ENCODE measurements at regions not wholly inside any gene's neighbourhood (a gene's known extent, or its start where the extent isn't known, plus 50 kb on each side); places are given as distances from the start of the nearest gene placed in this dataset.

DNA sequence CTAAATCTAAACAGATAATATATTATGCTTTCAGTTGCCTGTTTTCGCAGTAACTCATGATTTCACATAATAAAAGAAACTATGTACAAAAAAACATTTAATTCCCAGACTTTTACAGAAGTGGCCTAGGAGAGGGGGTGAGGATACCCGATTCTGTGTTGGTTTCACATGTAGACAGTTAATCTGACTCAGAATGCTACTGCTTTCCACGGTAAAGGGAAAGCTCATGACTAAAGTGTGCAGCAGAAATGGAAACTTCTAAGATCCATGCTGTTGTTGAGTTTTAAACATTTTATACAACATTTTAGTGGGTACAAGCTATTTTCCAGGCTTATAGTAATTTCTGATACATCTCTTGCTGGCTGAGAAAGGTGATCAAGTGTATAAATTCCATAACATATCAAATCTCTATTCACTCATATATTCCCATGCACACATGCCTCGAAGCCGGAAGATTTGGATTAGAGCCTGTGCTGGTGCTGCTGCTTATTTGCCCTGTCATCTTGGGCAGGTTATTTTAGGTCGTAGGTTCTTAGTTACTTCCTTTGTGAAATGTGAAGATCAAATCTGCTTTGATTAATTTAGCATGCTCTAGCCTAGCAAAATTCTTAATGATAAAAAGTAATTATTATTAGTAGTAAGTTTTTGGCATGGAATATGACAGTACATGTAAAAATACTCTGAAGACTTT, 896.7 kb upstream of the MAP3K7 start:
- Histone ChIP-seq H3K4me2 (no peak overlapping the region), H3K36me3 (no peaks in the 10 kb centered on the region), H4K20me1 (no peaks in the 10 kb centered on the region), H3K9ac (no peak overlapping the region), H3K27me3 (no peaks in the 10 kb centered on the region), H3K9me3 (replicated peaks in 1 of 11) (no peaks in the 10 kb centered on the region), H3K27ac (no peak overlapping the region), H3K4me3 (no peak overlapping the region), H3K4me1 (peaks cover 0 to 14% (median 0%) of the 10 kb centered on the region in 10 experiments; a peak in 8 of 20 replicates)
- no peak for TF ChIP-seq Cebpa-rat (IDR thresholded peaks at IDR 0.05)

DNA sequence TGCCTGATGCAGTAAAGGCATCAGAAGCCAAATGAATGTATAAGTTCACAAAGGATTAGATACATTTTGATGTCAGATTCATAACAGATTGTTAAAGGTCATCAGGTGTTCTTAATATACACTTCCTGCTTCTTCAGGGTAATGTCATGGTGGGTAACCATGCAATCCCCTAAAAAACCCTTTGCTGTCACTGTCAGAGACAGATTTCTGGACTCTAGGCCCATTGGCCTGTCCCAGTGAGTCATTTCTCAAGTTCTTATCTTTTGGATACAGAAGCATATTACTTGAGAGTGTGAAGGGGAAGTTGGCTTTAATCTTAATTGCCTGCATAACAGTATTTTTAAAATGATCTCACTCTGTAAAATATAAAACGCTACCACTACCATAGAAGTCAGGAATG, 895.6 kb upstream of the MAP3K7 start:
- H3K4me2 ChIP-seq, result no peak overlapping the region
- H3K27ac ChIP-seq, result no peak overlapping the region

DNA sequence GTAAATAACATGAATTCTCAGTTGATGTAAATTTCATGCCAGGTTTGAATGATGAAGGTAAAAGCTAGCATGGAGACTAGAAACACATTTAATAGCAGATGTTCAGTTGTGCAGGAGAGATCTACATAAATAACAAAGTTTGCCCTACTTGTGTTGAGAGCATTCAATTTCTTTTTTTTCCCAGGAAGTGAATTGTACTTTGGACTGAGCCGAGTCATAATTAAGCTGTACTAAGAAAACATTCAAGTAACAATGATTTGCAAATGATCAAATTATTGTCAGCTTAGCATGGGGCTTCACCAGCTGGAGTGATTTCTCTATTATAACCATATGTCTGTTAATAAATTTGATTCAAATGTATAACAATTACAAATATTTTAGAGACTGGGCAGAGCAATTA, 893.5 kb upstream of the MAP3K7 start:
- Histone ChIP-seq H3K4me3 (no peak overlapping the region), H3K4me1 (no peaks in the 10 kb centered on the region), H3K27ac (no peak overlapping the region), H3K9me3 (replicated peaks in 1 of 11) (no peaks in the 10 kb centered on the region), H4K20me1 (no peaks in the 10 kb centered on the region), H3K36me3 (no peaks in the 10 kb centered on the region), H3K4me2 (no peak overlapping the region), H3K27me3 (no peaks in the 10 kb centered on the region), H3K9ac (no peak overlapping the region)
- no peak for TF ChIP-seq Cebpa-rat (IDR thresholded peaks at IDR 0.05)

More for the DNA sequence above, 895.6 kb upstream of the MAP3K7 start:
- Histone ChIP-seq H3K36me3 (no peaks in the 10 kb centered on the region), H3K4me3 (no peak overlapping the region), H3K4me1 (peaks cover 0 to 4% (median 0%) of the 10 kb centered on the region in 10 experiments; a peak in 5 of 20 replicates), H4K20me1 (no peaks in the 10 kb centered on the region), H3K9me3 (replicated peaks in 1 of 11) (no peaks in the 10 kb centered on the region), H3K27me3 (no peaks in the 10 kb centered on the region), H3K9ac (no peak overlapping the region)
- TF ChIP-seq Cebpa-rat (IDR thresholded peaks at IDR 0.05), result no peak

DNA sequence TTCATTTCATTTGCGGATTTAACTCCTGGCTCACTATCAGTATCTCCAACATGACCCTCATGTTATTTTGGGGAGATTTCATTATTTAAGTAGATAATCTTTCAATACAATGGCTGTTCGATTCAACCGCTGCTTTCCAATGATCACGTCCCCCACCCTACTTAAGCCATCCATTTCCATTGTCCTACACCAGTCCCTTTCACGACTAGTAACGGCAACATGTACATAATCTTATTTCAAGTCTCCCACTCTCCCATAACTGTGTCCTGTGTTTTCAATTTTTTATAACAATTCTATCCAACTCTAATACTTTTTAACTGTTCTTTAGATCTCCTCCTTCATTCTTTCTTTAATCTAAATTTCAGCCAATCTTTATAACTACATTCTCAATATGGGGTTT, 890.8 kb upstream of the MAP3K7 start:
- no peak overlapping the region for H3K4me3 ChIP-seq
- no peaks in the 10 kb centered on the region for H3K4me1 ChIP-seq
- H3K27ac ChIP-seq, result no peak overlapping the region
- H4K20me1 ChIP-seq, result no peaks in the 10 kb centered on the region
- no peaks in the 10 kb centered on the region for H3K27me3 ChIP-seq
- no peak overlapping the region for H3K9ac ChIP-seq
- no peak overlapping the region for H3K4me2 ChIP-seq
- no peaks in the 10 kb centered on the region for H3K9me3 ChIP-seq (replicated peaks in 1 of 11)
- no peaks in the 10 kb centered on the region for H3K36me3 ChIP-seq
- TF ChIP-seq Cebpa-rat (IDR thresholded peaks at IDR 0.05), result no peak

DNA sequence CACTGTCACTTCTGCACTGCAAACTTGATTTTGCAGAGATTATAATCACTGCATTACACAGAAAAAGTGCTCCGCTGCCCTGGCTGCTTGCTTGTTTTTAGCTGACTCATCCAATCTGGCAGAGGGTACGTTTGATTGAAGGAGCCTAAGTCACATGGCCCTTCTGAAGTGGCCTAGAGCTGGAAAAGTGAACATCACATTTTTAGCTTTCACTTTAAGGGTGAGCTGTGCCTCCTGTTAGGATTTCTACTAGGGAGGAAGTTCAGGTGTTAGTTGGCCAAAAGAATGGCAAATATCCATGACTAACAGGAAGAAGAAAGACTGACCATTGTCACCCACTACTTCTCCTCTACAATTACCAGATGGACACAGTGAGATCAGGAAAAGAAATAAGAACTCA, 889.1 kb upstream of the MAP3K7 start:
- H3K27ac ChIP-seq, result no peak overlapping the region
- H3K36me3 ChIP-seq, result no peaks in the 10 kb centered on the region
- no peaks in the 10 kb centered on the region for H3K4me1 ChIP-seq
- H3K4me3 ChIP-seq, result no peak overlapping the region
- TF ChIP-seq Cebpa-rat (IDR thresholded peaks at IDR 0.05), result no peak
- H3K4me2 ChIP-seq, result no peak overlapping the region
- H3K9ac ChIP-seq, result no peak overlapping the region
- no peaks in the 10 kb centered on the region for H3K27me3 ChIP-seq
- H3K9me3 ChIP-seq (replicated peaks in 1 of 11), result no peaks in the 10 kb centered on the region
- H4K20me1 ChIP-seq, result no peaks in the 10 kb centered on the region

DNA sequence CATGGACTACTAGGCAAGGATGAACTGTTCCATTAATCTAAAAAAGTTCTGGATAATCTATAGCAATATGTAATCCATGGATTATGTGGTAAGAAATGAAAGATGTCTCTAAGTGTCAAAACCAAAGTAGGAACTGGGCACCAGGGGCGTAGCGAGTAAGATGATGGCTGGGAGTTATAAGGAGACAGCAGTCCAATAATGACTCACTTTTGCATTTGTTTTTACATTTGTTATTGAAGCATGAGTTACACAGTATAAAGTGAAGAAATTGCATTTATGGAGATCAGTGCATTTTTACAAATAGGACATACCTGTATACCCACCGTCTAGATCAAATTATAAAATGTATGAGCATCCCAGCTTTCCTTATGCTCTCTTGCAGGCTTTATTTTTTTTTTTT, 878.5 kb upstream of the MAP3K7 start:
- TF ChIP-seq Cebpa-rat (IDR thresholded peaks at IDR 0.05), result no peak
- Histone ChIP-seq H3K9me3 (replicated peaks in 1 of 11) (no peaks in the 10 kb centered on the region), H3K4me2 (no peak overlapping the region), H3K36me3 (no peaks in the 10 kb centered on the region), H3K27me3 (no peaks in the 10 kb centered on the region), H4K20me1 (no peaks in the 10 kb centered on the region), H3K4me1 (no peaks in the 10 kb centered on the region), H3K4me3 (no peak overlapping the region), H3K9ac (no peak overlapping the region), H3K27ac (no peak overlapping the region)

DNA sequence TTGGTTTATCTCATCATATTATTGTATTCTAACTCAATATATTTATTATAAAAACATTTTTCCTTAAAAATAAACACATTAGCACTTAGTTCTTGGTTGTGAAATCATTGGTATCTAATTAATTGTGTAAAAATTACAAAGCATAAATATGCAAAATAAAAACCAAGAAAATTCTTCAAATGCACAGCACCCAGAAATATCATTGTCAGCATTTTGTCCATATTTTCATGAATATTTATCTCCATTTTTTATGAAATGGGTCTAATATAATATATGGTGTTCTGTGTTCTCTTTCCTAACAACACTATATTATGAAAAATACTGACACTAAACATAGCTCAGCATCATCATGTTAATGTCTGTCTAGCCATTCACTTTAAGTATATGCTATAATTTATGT, 877.8 kb upstream of the MAP3K7 start:
- Histone ChIP-seq H3K4me3 (no peak overlapping the region), H3K4me1 (no peaks in the 10 kb centered on the region), H3K27me3 (no peaks in the 10 kb centered on the region), H3K4me2 (no peak overlapping the region), H3K9ac (no peak overlapping the region), H3K9me3 (replicated peaks in 1 of 11) (no peaks in the 10 kb centered on the region), H3K36me3 (no peaks in the 10 kb centered on the region), H3K27ac (no peak overlapping the region), H4K20me1 (no peaks in the 10 kb centered on the region)
- no peak for TF ChIP-seq Cebpa-rat (IDR thresholded peaks at IDR 0.05)

DNA sequence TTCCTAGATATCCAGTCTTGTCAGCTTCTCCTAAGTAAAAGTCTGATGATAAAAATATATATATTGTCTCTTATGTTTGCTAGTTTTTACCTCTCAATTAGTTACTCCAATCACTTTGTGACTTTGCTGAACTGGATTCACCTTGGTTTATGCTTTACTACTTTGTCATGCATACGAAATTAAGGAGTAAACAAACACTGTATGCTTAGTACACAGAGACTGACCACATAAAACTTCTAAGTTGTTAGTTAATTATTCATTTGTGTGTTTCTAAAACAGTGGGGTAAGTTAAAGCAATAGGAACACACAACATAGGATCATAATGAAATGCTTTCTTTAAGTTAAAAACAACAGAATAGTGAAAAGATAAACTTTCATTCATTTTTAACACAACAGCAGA, 877.3 kb upstream of the MAP3K7 start:
- Histone ChIP-seq H4K20me1 (no peaks in the 10 kb centered on the region), H3K9ac (no peak overlapping the region), H3K4me1 (no peaks in the 10 kb centered on the region), H3K36me3 (no peaks in the 10 kb centered on the region), H3K27me3 (no peaks in the 10 kb centered on the region), H3K4me3 (no peak overlapping the region), H3K27ac (no peak overlapping the region), H3K9me3 (replicated peaks in 1 of 11) (no peaks in the 10 kb centered on the region), H3K4me2 (no peak overlapping the region)
- TF ChIP-seq Cebpa-rat (IDR thresholded peaks at IDR 0.05), result no peak

DNA sequence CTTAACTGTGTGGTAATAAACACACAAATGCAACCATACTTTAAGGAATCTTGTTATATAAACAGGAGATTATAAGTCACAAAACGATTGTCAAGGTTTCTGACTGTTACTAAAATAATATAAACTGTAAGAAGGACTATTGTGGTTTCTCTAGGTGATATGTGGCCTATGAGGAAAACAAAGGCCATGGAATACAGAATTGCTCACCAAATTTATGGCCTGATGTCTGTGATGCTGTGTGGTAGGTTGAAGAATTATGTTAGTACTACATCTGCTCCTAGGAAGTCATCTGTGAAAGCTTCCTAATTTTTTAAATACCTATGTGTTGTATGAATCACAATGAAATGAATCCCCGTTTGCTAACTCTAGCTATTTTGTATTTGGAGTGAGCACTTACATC, 875.4 kb upstream of the MAP3K7 start:
- Histone ChIP-seq H3K9ac (no peak overlapping the region), H3K36me3 (no peaks in the 10 kb centered on the region), H3K27ac (no peak overlapping the region), H3K27me3 (no peaks in the 10 kb centered on the region), H3K4me1 (no peaks in the 10 kb centered on the region), H3K4me2 (no peak overlapping the region), H4K20me1 (no peaks in the 10 kb centered on the region), H3K4me3 (no peak overlapping the region), H3K9me3 (replicated peaks in 1 of 11) (no peaks in the 10 kb centered on the region)
- TF ChIP-seq Cebpa-rat (IDR thresholded peaks at IDR 0.05), result no peak

DNA sequence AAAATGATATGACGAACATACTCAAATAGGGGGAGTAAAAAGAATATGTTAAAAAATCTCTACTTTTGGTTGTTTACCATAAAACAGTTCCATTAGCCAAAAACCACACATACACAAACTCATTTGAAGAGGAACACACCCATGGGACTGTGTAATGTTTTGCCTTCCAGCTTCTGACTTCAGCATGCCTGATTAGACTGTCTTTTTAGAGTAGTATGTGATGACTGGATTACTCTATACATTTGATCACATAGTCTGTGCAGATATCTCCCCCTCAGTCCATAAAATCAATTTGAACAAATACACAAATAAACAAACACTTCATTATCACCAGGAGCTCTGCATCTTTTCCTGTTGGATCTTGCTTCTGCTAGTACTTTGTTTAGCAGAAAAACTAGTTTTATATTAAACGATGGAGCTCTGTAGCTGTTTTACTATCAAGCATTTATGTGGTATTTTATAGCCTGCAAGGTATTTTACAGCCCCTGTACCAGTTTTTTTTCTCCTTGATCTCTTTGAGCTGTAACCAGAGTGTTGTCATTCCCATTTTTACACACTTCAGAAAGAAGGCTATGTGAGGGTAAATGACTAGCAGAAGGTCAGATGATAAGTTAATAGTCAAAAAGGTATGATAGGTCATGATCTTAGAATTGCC, 866.5 kb upstream of the MAP3K7 start:
- no peaks in the 10 kb centered on the region for H4K20me1 ChIP-seq
- no peak for TF ChIP-seq Cebpa-rat (IDR thresholded peaks at IDR 0.05)
- H3K4me2 ChIP-seq, result no peak overlapping the region
- H3K27me3 ChIP-seq, result no peaks in the 10 kb centered on the region
- H3K9ac ChIP-seq, result no peak overlapping the region
- H3K36me3 ChIP-seq, result no peaks in the 10 kb centered on the region
- H3K27ac ChIP-seq, result no peak overlapping the region
- no peaks in the 10 kb centered on the region for H3K4me1 ChIP-seq
- no peak overlapping the region for H3K4me3 ChIP-seq
- no peaks in the 10 kb centered on the region for H3K9me3 ChIP-seq (replicated peaks in 1 of 11)

Measured in BLaER1 treated with 17β-estradiol and CSF1 and Interleukin-3, amounts not matched to agents 10 nM and 100 nM (cell line).